Neural cell (in vitro differentiated cells): ENCODE measurements at regions not wholly inside any gene's neighbourhood (a gene's known extent, or its start where the extent isn't known, plus 50 kb on each side); places are given as distances from the start of the nearest gene placed in this dataset.

Experiments
- H2AFZ ChIP-seq: fragments of 200-600, 300-800 bp; sonication (generic), shearing (Covaris generic); 2 replicates; pipeline ENCODE4 v1.6.0; 2014; ENCODE audit warnings: low read depth, mild to moderate bottlenecking, antibody characterized with exemption, low read length, moderate library complexity
- H3F3A ChIP-seq: fragments of 200-600 bp; shearing (Covaris generic); 2 replicates; pipeline ENCODE4 v1.6.1; 2016; ENCODE audit warnings: mild to moderate bottlenecking, moderate library complexity, mixed read lengths, antibody characterized with exemption, low read length; ENCODE audit not compliant: insufficient read depth, poor library complexity, severe bottlenecking
- H3K27ac ChIP-seq: fragments of 200-600, 300-800 bp; sonication (generic), shearing (Covaris generic); 2 replicates; pipeline ENCODE4 v1.5.1; 2014; ENCODE audit warnings: mild to moderate bottlenecking, low read length, moderate library complexity
- H3K27me3 ChIP-seq: fragments of 300-800, 200-600 bp; sonication (generic), shearing (Covaris generic); 2 replicates; pipeline ENCODE4 v1.6.0; 2014; ENCODE audit warnings: mild to moderate bottlenecking, low read depth, low read length, moderate library complexity; ENCODE audit not compliant: insufficient read depth
- H3K36me3 ChIP-seq: fragments of 300-800, 200-600 bp; sonication (generic), shearing (Covaris generic); 2 replicates; pipeline ENCODE4 v1.5.1; 2014; ENCODE audit warnings: mild to moderate bottlenecking, antibody characterized with exemption, low read length, moderate library complexity; ENCODE audit not compliant: insufficient read depth
- H3K4me2 ChIP-seq: fragments of 300-800, 200-600 bp; sonication (generic), shearing (Covaris generic); 2 replicates; pipeline ENCODE4 v1.6.0; 2014; ENCODE audit warnings: mild to moderate bottlenecking, low read length
- H3K4me3 ChIP-seq: fragments of 300-800, 200-600 bp; sonication (generic), shearing (Covaris generic); 2 replicates; pipeline ENCODE4 v1.5.1; 2014; ENCODE audit warnings: mild to moderate bottlenecking, low read length, moderate library complexity
- H3K79me2 ChIP-seq: fragments of 200-600 bp; shearing (Covaris generic); replicated peaks from 2 replicates; pipeline ENCODE4 v1.6.0; 2014; ENCODE audit warnings: mild to moderate bottlenecking, low read length, moderate library complexity; ENCODE audit not compliant: insufficient read depth
- H3K9ac ChIP-seq: fragments of 300-800, 200-600 bp; sonication (generic), shearing (Covaris generic); 2 replicates; pipeline ENCODE4 v1.6.1; 2016; ENCODE audit warnings: mild to moderate bottlenecking, low read length, mixed read lengths
- H3K9me2 ChIP-seq: fragments of 200-600 bp; shearing (Covaris generic); 2 replicates; pipeline ENCODE4 v1.6.1; 2016; ENCODE audit warnings: mild to moderate bottlenecking, low read length, mixed read lengths; ENCODE audit not compliant: insufficient read depth
- H3K9me3 ChIP-seq: fragments of 200-600, 300-800 bp; sonication (generic), shearing (Covaris generic); 2 replicates; pipeline ENCODE4 v1.6.1; 2016; ENCODE audit warnings: mild to moderate bottlenecking, mixed run types, low read length, moderate library complexity, mixed read lengths
- H4K20me1 ChIP-seq: fragments of 200-600 bp; shearing (Covaris generic); 2 replicates; pipeline ENCODE4 v1.6.1; 2016; ENCODE audit warnings: mild to moderate bottlenecking, mixed run types; ENCODE audit not compliant: insufficient read depth
- EP300 ChIP-seq: fragments of 450-650 bp; conservative IDR thresholded peaks from 2 replicates; pipeline ENCODE4 v1.6.1; 2014; ENCODE audit warnings: antibody characterized with exemption, mild to moderate bottlenecking, moderate library complexity; ENCODE audit not compliant: poor library complexity, severe bottlenecking
- EZH2 ChIP-seq: fragments of 200-600, 300-800 bp; shearing (Covaris generic), sonication (generic); IDR thresholded peaks from 2 replicates; pipeline ENCODE4 v1.6.1; 2014; ENCODE audit warnings: antibody characterized with exemption, low read length, borderline replicate concordance, mild to moderate bottlenecking; ENCODE audit not compliant: insufficient read depth, poor library complexity, severe bottlenecking
- MXI1 ChIP-seq: fragments of 450-650 bp; conservative IDR thresholded peaks from 2 replicates; pipeline ENCODE4 v1.6.1; 2014; ENCODE audit warnings: antibody characterized with exemption, mild to moderate bottlenecking; ENCODE audit not compliant: poor library complexity, severe bottlenecking
- POLR2AphosphoS5 ChIP-seq: IDR thresholded peaks from 2 replicates; pipeline ENCODE4 v1.6.1; 2012
- RAD21 ChIP-seq: fragments of 450-650 bp; conservative IDR thresholded peaks from 2 replicates; pipeline ENCODE4 v1.6.1; 2014; ENCODE audit warnings: antibody characterized with exemption, mild to moderate bottlenecking, moderate library complexity
- SMC3 ChIP-seq: fragments of 450-650 bp; conservative IDR thresholded peaks from 2 replicates; pipeline ENCODE4 v1.6.1; 2014; ENCODE audit warnings: antibody characterized with exemption, mild to moderate bottlenecking, moderate library complexity; ENCODE audit not compliant: poor library complexity
- TAF1 ChIP-seq: IDR thresholded peaks from 2 replicates; pipeline ENCODE4 v1.6.1; 2012; ENCODE audit warnings: low read depth
- TF ChIP-seq, protein P1 (sequence below): fragments of 450-650 bp; IDR thresholded peaks from 2 replicates; pipeline ENCODE4 v1.5.1; 2014; ENCODE audit warnings: antibody characterized with exemption, mild to moderate bottlenecking, moderate library complexity; ENCODE audit not compliant: poor library complexity, severe bottlenecking
- TF ChIP-seq, protein P2 (sequence below): IDR thresholded peaks from 2 replicates; pipeline ENCODE4 v1.6.1; 2012; ENCODE audit warnings: borderline replicate concordance

DNA sequence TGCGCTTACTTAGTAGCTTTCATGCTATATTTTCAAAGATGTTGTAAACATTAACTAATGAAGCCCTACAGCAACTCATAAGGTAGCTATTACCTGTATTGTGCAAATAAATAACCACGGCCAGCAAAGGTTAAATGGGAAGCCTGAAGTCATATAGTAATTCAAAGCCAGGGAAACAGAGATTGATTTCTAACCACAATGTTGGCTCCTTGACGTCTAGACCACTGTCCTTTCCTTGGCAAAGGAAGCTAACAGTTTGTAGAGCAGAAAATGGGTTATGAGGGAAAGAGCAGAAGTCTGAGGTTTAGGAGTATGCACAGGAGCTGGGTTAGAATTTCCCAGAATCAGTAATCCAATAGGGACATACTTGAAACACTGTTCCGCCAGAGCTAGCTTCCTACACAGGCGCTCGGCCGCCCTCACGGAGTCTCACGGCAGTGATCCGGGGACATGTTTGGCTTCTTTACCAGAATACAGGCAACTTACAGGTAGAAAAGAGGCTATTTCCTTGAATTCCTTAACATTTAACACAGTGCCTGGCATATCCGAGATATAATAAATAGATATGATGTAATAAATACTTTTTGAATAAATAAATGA, 298.8 kb upstream of the LYPLAL1 start:
- Histone ChIP-seq H3K9me2 (no peaks in the 10 kb centered on the region), H3K27ac (no peak overlapping the region), H3F3A (no peaks in the 10 kb centered on the region), H3K9me3 (no peaks in the 10 kb centered on the region), H3K9ac (no peak overlapping the region), H2AFZ (no peak overlapping the region), H3K4me3 (no peak overlapping the region), H3K79me2 (no peaks in the 10 kb centered on the region), H4K20me1 (no peaks in the 10 kb centered on the region), H3K36me3 (no peaks in the 10 kb centered on the region), H3K4me2 (no peak overlapping the region), H3K27me3 (no peaks in the 10 kb centered on the region)
- no peak for TF ChIP-seq SMC3
- no peak for TF ChIP-seq EZH2
- TF ChIP-seq MXI1, result no peak
- TF ChIP-seq, protein P1, sequence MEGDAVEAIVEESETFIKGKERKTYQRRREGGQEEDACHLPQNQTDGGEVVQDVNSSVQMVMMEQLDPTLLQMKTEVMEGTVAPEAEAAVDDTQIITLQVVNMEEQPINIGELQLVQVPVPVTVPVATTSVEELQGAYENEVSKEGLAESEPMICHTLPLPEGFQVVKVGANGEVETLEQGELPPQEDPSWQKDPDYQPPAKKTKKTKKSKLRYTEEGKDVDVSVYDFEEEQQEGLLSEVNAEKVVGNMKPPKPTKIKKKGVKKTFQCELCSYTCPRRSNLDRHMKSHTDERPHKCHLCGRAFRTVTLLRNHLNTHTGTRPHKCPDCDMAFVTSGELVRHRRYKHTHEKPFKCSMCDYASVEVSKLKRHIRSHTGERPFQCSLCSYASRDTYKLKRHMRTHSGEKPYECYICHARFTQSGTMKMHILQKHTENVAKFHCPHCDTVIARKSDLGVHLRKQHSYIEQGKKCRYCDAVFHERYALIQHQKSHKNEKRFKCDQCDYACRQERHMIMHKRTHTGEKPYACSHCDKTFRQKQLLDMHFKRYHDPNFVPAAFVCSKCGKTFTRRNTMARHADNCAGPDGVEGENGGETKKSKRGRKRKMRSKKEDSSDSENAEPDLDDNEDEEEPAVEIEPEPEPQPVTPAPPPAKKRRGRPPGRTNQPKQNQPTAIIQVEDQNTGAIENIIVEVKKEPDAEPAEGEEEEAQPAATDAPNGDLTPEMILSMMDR, result no peak
- TF ChIP-seq RAD21, result no peak
- TF ChIP-seq, protein P2, sequence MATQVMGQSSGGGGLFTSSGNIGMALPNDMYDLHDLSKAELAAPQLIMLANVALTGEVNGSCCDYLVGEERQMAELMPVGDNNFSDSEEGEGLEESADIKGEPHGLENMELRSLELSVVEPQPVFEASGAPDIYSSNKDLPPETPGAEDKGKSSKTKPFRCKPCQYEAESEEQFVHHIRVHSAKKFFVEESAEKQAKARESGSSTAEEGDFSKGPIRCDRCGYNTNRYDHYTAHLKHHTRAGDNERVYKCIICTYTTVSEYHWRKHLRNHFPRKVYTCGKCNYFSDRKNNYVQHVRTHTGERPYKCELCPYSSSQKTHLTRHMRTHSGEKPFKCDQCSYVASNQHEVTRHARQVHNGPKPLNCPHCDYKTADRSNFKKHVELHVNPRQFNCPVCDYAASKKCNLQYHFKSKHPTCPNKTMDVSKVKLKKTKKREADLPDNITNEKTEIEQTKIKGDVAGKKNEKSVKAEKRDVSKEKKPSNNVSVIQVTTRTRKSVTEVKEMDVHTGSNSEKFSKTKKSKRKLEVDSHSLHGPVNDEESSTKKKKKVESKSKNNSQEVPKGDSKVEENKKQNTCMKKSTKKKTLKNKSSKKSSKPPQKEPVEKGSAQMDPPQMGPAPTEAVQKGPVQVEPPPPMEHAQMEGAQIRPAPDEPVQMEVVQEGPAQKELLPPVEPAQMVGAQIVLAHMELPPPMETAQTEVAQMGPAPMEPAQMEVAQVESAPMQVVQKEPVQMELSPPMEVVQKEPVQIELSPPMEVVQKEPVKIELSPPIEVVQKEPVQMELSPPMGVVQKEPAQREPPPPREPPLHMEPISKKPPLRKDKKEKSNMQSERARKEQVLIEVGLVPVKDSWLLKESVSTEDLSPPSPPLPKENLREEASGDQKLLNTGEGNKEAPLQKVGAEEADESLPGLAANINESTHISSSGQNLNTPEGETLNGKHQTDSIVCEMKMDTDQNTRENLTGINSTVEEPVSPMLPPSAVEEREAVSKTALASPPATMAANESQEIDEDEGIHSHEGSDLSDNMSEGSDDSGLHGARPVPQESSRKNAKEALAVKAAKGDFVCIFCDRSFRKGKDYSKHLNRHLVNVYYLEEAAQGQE, result no peak
- TF ChIP-seq TAF1, result no peak
- no peak for TF ChIP-seq EP300
- TF ChIP-seq POLR2AphosphoS5, result no peak

DNA sequence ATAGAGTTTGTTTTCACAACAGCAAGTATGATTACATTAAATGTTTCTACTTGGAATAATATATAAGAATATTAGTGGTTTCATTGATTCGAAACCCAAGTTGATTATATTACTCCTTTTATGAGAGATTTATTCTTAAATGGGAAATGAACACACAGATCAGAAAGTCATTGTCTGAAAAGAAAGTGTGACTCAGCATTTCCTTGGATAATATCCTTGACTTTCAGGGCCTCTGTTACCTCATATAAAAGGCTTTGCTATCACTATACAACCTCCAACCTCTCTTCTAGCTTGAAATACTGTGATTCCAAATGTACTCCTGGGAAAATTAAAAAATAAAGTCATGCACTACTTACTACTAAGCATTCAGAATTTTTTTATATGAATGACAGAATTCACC, 295.3 kb upstream of the LYPLAL1 start:
- H3K9me3 ChIP-seq, result no peaks in the 10 kb centered on the region
- H3K36me3 ChIP-seq, result no peaks in the 10 kb centered on the region
- H3F3A ChIP-seq, result no peaks in the 10 kb centered on the region
- no peak for TF ChIP-seq SMC3
- TF ChIP-seq TAF1, result no peak
- TF ChIP-seq EP300, result no peak
- no peak for TF ChIP-seq POLR2AphosphoS5
- H3K9me2 ChIP-seq, result no peaks in the 10 kb centered on the region
- no peak overlapping the region for H3K27ac ChIP-seq
- H3K79me2 ChIP-seq, result no peaks in the 10 kb centered on the region
- H3K27me3 ChIP-seq, result no peaks in the 10 kb centered on the region
- no peak overlapping the region for H2AFZ ChIP-seq
- no peak overlapping the region for H3K4me2 ChIP-seq
- H3K9ac ChIP-seq, result no peak overlapping the region
- H4K20me1 ChIP-seq, result no peaks in the 10 kb centered on the region
- no peak overlapping the region for H3K4me3 ChIP-seq
